Stimulated activated CD4-positive, alpha-beta T cell treated with anti-CD3 and anti-CD28 coated beads, Interleukin-1b, Interleukin-23, amount 100 ng/mL, for 1 hour (primary cell): ENCODE measurements at regions not wholly inside any gene's neighbourhood (a gene's known extent, or its start where the extent isn't known, plus 50 kb on each side); places are given as distances from the start of the nearest gene placed in this dataset.
"Not testable (repeated sequence)": the region's sequence is repeated elsewhere in the genome, so short reads cannot be mapped to it uniquely, and the experiment has no call there.

Experiments used
- DNase-seq, 2 donors: peaks; one replicate each; pipeline ENCODE4 v3.0.0-alpha.2; 2020; ENCODE audit warnings: low read depth in 2 of 2

DNA sequence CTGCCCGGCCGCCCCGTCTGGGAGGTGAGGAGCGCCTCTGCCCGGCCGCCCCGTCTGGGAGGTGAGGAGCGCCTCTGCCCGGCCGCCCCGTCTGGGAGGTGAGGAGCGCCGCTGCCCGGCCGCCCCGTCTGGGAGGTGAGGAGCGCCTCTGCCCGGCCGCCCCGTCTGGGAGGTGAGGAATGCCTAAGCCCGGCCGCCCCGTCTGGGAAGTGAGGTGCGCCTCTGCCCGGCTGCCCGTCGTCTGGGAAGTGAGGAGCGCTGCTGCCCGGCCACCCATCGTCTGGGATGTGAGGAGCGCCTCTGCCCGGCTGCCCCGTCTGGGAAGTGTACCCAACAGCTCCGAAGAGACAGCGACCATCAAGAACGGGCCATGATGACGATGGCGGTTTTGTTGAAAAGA, 136.6 kb upstream of the PROKR2 start:
- DNase-seq = not testable (repeated sequence)

DNA sequence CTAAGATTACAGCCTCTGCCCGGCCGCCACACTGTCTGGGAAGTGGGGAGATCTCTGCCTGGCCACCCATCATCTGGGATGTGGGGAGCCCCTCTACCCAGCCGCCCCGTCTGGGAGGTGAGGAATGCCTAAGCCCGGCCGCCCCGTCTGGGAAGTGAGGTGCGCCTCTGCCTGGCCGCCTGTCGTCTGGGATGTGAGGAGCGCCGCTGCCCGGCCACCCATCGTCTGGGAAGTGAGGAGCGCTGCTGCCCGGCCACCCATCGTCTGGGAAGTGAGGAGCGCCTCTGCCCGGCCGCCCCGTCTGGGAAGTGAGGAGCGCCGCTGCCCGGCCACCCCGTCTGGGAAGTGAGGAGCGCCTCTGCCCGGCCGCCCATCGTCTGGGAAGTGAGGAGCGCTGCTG, 135.9 kb upstream of the PROKR2 start:
- DNase-seq = not testable (repeated sequence)

DNA sequence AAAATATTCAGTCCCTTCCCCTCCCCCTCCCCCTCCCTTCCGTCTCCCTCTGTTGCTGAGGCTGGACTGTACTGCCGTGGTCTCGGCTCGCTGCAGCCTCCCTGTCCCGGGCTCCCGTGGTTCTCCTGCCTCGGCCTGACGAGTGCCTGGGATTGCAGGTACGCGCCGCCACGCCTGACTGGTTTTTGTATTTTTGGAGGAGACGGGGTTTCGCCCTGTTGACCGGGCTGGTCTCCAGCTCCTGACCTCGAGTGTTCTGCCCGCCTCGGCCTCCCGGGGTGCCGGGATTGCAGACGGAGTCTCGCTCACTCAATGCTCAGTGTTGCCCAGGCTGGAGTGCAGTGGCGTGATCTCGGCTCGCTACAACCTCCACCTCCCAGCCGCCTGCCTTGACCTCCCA, 135.5 kb upstream of the PROKR2 start:
- DNase-seq = not testable (repeated sequence)

DNA sequence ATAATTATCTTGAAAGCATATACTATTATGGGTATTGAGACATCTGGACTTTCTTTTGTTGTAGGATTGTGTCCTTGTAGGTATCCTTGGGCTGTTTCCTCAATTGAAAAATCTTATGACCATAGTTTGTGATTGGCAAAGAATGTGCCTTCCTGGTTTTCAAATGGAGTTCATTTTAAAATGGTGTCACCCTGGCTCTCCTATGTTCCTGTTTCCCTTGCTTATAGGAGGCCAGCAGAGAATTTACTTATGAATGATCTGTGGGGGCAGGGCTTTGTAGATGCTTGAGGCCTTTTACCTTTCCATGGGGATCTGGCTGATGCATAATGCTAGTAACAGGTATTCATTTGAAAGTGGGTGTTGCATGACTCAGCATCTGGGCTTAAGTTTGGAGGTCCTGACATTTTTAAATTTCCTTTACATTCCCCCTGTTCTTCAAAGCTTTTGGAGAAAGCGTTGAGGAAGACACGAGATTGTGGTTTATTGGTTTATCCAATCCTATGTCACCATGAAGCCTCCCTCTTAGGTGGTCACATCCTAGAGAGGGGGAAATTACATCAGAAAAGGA, 135.0 kb upstream of the PROKR2 start:
- no peak for DNase-seq

DNA sequence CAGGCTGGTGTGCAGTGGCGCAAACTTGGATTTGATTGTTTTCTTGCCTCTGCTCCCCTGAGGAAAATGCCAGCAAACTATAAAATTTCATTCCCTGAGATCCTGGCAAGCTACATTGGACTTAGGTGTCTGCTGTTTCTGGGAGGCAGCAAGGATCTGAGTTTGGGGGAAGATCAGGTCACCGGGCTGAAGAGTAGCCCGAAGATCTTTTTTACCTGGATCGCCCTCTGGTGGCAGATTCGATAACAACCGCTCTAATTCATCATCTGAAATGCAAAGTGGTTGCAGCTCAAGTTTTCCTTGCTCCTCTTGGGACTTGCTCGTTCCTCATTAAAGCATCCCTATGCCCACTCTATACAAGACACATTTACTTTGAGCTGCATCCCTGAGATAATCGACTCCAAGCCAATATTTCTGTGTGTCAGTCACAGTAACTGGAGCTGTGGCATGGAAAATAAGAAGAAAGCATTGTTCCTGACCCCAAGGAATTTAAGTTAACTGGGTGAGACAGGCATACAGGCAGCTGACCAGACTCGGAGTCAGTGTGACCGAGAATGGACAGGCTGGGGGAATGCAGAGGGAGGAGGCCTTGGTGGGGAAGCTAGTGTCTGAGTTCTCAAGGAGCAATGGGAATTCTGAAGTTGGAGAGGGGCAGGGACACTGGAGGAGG, 131.8 kb upstream of the PROKR2 start:
- DNase-seq = peak; percentile 3 to 35

DNA sequence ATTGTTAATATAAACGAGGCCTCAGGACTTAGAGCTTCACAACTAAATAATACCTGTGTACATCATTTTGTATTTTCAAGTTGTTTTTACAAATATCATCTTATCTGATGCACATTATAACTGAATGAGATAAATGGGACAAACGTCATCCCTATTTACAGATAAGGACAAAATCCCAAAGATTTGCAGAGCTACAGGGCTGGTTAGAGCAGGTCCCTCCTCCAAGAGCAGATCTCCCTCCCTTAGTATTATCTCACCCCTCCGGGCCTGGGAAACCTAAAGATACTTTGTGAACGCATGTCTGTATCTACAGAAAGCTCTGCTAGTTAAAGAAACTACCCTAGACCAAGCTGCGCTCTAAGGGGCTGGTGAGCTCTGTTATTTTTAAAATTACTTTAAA, 130.4 kb upstream of the PROKR2 start:
- DNase-seq = no peak

DNA sequence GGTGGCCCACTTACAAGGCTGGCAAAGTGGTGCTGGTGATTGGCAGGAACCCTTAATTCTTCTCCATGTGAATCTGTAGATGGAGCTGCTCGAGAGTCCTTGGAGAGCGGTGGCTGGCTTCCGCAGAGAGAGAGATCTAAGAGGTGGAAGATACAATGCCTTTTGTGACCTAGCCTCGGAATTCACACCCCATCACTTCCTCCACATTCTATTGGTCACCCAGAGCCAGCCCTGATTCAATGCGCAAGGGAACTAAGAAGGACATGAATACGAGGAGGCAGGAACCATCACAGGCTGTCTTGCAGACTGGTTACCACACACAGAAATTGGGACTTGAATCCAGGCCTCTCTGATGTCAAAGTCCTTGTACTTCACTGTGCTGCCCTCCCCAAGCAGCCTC, 128.9 kb upstream of the PROKR2 start:
- no peak for DNase-seq

DNA sequence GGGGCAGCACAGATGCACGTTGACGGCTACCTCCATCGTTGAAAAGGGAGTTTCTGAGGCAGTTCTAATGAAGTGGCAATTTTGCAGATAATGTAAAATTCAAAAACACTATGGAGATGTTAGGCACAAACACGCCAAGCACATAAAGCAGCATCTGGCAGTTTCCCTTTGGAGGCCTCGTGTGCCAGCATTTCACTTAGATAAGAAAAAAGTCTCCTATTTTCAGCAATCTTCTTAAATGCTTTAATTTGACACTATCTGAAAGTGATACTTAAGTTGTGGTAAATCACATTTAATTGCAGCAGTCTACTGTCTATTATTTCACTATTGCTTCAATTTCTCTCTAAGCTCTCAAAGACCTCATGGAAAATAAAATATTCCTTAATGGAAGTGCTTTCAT, 125.3 kb upstream of the PROKR2 start:
- no peak for DNase-seq

DNA sequence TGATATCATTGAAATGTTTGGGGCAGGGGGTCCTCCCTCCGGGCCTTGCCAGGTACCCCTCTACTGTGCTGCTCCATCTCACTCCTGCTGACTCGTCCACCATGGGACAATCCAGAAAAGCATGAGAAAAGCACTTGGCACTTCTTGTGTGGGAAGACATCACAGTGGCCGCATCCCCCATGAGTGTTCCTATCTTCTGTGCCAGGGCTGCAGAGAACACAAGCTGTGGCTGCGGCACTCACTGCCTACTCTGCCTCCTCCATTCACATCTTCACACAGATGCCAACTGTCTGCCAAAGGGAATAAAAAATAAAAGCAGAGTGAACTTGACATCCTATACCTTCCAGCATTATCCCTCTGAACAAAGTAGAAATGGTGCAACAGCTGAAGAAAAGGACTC, 117.4 kb upstream of the PROKR2 start:
- DNase-seq = no peak

DNA sequence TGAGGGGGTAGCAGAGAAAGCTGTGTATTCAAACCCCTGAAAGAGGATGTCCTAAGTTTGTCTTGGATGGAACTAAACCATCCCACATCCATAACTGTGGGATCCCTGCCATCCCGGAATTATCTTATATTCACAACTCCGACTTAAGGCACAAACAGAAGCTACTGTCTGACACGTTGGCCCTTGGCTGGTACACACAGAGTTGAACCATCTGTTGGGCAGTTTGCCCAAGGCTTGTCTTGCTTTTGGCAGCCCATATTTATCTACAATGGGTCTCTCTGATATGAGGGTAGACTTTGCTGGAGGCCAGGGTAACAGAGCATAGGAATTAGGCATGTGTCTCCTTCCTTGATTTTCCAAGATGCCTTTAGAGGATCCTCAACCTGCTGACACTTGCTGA, 116.6 kb upstream of the PROKR2 start:
- no peak for DNase-seq

DNA sequence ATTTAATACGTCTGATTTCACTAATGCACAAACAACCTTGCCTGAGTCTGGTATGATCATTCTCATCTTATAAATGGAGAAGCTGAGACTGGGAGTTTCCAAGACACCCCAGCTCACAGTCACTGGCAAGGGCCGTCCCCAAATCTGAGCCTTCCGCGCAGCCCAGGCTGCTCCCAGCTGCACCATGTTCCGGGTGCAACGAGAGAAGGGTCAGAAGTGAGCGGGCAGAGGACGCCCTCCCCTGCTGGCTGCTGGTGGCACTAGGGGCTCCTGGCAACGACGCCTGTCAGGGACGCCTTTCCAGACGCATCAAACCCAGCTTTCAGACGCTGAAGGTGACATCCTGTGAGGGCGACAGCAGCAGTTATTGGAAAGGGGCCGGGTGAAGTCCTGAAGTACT, 115.3 kb upstream of the PROKR2 start:
- no peak for DNase-seq

DNA sequence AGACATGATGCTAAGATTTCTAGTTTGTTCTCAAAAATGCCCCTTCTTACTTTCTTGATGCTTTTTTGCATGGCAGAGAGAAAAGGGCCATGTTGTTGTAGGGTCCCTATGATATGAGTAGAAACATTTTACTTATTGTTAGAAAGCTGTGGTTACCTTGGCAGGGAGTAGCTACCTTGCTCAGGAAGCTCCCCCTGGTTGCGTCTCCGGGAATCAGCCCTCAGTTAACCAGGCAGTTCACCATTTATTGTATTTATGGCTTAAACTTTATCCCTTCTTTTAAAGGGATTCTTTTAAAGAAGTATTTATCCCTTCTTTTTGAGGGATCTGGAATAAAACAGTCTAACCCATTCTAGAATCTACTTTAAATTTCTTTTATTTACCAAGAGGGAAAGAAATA, 113.9 kb upstream of the PROKR2 start:
- no peak for DNase-seq

DNA sequence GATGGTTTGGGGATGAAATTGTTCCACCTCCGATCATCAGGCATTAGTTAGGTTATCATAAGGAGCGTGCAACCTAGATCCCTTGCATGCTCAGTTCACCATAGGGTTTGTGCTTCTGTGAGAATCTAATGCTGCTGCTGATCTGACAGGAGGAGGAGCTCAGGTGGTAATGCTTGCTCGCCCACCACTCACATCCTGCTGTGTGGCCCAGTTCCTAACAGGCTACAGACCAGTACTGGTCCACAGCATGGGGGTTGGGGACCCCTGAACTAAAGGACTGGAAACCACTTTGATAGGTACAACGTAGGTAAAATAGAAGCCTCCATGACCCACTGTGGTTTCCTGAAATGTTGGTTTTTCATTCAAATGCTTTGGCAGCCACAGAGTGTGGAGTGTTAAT, 109.3 kb upstream of the PROKR2 start:
- no peak for DNase-seq

DNA sequence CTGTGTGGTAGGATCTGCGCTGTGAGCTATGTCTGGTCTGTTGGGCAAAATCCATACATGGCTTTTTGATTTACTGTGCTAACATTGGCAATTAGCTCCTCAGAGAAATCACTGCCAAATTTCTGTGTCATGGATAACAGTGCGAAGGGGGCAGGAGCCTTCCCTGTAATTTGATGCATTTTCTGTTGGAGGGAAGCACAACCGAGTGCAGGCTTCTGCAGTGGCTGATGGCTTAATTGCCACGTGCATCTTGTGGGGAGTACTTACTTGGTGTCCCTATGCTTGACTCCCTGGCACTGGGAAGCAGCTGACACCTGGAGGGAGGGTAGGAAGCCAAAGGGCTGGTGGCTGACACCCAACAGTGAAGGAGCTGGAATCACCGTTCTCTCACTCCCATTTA, 99.3 kb upstream of the PROKR2 start:
- no peak for DNase-seq

DNA sequence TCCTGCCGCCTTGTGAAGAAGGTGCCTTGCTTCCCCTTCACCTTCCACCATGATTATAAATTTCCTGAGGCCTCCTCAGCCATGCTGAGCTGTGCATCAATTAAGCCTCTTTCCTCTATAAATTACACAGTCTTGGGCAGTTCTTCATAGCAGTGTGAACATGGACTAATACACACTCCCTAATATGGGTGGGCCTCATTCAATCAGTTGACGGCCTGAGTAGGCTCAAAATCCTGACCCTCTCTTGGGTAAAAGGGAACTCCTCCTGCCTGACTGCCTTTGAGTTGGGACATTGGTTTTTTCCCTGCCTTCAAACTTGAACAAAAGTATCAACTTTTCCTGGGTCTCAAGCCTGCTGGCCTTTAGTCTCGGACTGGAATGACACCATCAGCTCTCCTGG, 96.6 kb upstream of the PROKR2 start:
- no peak for DNase-seq

DNA sequence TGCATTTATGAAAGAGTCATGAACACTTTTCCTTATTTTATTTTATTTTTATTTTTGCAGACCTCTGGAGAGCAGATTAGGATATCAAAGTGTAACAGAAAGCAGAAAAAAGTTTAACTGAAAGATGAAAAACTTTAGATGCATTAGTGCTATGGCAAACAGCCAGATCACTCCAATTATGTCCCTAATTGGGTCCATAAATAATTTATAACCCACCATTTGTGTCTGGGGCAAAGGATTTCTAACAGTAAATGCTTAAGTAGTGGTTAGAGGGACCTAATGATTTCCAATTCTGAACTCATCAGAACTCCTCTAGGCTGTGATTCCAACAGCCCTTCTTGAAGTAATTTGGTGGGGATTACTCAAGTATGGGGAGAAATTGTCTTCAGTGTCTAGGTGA, 93.7 kb upstream of the PROKR2 start:
- no peak for DNase-seq

DNA sequence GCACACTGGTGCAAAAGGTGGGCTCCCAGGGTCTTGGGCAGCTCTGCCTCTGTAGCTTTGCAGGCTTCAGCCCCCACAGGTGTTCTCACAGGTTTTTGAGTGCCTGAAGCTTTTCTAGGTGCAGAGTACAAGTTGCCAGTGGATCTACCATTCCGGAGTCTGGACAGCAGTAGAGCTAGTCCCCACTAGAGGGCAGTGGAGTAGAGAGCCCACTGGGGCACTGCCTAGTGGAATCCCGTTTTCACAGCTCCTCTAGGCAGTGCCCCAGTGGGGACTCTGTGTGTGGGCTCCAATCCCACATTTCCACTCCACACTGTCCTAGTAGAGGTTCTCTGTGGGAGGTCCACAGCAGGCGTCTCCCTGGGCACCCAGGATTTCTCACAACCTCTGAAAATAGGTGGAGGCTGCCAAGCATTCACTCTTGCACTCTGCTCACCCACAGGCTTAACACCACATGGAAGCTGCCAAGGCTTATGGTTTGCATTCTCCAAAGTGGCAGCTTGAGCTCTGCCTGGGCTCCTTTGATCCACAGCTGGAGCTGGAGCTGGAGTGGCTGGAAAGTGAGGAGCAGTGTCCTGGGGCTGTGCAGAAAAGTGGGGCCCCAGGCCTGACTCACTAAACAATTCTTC, 86.3 kb upstream of the PROKR2 start:
- DNase-seq = no peak

DNA sequence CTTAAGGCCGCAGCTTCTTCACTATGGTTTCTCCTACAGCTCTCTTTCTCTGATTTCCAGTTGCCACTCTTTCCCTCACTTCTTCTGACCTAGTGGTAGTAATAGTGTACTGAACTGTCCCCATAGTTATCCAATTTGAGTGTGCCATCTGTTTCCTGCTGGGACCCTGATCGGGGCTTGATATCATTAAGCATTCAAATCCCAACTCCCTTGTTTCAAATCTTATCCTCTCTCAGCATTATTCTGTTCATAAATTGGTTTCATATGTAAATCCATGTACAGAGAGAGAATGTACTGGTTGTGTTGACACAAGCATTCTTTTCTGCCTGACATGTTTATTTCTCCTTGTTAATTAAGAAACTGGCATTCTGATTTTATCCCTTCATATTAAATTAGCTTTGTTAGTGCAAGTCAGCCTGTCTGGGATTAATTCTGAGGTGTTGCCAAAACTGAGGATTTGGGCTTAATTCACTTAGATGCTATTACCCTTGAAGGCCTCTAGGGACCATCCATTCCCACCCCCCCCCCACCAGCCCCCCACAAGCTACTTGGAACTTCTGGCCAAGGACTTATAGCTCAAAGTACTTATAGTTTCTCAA, 84.6 kb upstream of the PROKR2 start:
- no peak for DNase-seq

DNA sequence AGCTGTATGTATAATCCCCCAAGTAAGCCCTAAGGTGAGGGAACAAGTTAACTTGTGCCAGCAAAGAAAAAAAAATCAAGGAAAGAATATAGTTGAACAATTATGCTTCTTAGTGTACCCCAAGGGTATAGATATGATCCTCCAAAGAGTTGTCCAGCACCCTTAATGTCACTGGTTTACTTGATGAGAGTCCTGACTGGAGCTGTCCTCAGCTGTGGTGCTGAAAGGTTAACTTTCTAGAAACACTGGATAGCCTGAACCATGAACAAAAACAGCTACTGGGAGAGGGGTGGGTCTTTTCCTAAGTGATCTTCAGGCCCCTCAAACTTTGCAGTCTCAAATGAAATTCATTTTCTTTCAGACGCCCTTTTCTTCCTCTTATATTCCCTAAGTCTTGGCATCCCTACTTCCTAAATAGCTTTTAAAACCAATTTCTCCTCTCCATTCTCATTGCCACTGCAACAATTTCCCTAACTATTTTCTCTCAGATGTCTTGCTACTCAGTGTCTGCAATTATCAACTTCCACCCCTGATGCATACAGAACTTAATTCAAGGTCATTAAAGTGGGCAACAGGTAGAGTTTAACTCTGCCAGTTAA, 83.5 kb upstream of the PROKR2 start:
- no peak for DNase-seq

DNA sequence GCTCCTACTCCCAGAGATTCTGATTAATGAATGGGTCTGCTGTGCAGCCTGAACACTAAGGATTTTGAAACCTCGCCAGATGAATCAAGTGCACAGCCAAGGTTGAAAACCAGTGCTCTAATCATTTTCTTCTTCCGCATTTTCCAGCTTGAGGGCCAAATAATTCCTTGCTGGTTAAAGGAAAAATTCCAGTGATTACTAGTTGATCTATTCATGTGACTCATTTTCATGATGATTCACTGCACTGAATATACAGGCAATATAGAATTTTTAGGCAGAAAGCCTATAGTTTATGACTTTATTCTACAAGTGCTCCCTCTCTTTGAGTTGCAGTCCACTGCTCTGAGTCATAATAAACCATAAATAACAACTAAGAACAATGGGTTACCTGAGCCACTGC, 80.6 kb upstream of the PROKR2 start:
- no peak for DNase-seq

DNA sequence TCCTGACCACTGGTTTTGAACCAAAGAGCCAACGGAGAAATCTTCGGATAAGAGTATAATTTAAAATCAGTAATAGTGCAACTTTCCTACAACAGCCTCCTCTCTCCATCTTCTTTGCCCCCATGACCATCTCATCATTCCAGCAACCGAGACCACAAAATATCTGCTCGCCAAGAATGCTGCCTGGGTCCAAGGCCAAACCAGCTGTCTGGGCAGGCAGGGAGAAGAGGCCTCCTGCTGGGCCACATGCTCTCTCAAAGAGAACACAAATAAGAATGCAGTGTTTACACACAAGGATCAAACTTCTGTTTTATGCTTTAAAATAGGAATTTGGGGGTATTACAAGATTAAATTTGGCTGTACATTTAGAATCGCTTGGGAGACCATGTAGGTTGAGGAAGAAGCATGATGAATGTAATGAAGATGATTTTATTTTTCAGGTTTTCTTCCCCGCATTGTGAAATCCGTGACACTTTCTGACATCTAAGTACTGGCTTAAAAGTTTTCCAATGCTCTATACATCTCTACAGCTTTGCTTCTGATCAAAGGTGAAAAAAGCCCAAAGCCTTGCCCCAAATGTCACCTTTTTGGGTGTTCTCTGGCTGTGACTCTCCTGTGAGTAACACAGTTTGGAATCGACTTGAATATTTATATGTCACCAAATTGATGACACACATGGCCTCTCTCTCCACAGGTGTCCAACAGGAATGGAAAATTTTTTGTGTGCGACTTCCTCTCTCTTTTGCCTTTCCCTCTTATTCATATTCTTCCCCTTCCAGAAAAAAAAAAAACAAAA, 79.4 kb upstream of the PROKR2 start:
- no peak for DNase-seq
